HepG2 (cell line): ENCODE measurements at regions not wholly inside any gene's neighbourhood (a gene's known extent, or its start where the extent isn't known, plus 50 kb on each side); places are given as distances from the start of the nearest gene placed in this dataset.

ENCODE experiments used
- ATAC-seq: fragments of 200-7000 bp; cut with Tn5 transposase; 3 replicates; pipeline ENCODE4 v1.9.1; 2020; ENCODE audit warnings: mild to moderate bottlenecking, moderate library complexity
- BruUV-seq: library from RNA; stranded (reverse); fragments of 400-500 nt; replicated peaks from 2 replicates; lab custom pipeline; 2021; lab: Mats Ljungman, UMichigan
- CTCF ChIA-PET: fragments of 300-600 bp; formaldehyde crosslinking; extraction: SDS; loops from one replicate; lab custom pipeline; 2021; ENCODE audit warnings: low total read pairs, inconsistent platforms, low intra/inter-chr PET ratio; lab: Yijun Ruan, JAX
- POLR2A ChIA-PET: fragments of 350-600 bp; sonication (Branson Sonifier 250); formaldehyde crosslinking; loops from one replicate; lab custom pipeline; 2020; ENCODE audit warnings: antibody characterized with exemption, inconsistent platforms; lab: Yijun Ruan, JAX
- DNase-seq: peaks from one replicate; pipeline ENCODE4 v3.0.0-alpha.2; 2015; ENCODE audit warnings: low spot score
- FAIRE-seq: peaks from 3 replicates; lab custom pipeline; 2011; peaks lifted over from hg19 to GRCh38; lab: Jason Lieb, UNC
- H2AFZ ChIP-seq: one replicate; pipeline ENCODE4 v1.6.1; 2011; ENCODE audit warnings: low read length, inconsistent platforms
- H3K27ac ChIP-seq: fragments of 300-600 bp; 3 replicates; pipeline ENCODE4 v1.8.0; 2011; ENCODE audit warnings: mixed run types, mild to moderate bottlenecking, mixed read lengths, low read length, inconsistent platforms; ENCODE audit not compliant: insufficient read depth; ENCODE audit errors: extremely low read length
- H3K27me3 ChIP-seq, 2 experiments: fragments of 200-600 bp in 1 of 2; 2 replicates in 1 of 2; 3 replicates in 1 of 2; pipeline versions ENCODE4 v1.6.0 to v1.8.0; 2011; ENCODE audit warnings: low read length in 2 of 2, mild to moderate bottlenecking in 2 of 2, moderate library complexity in 2 of 2, inconsistent platforms in 1 of 2; ENCODE audit not compliant: insufficient read depth in 2 of 2, control insufficient read depth in 1 of 2
- H3K36me3 ChIP-seq, 2 experiments: fragments of 200-600 bp in 1 of 2; replicated peaks in 1 of 2; 2 replicates in 1 of 2; 3 replicates in 1 of 2; pipeline versions ENCODE4 v1.5.1 to v1.8.0; 2011; ENCODE audit warnings: low read length in 2 of 2, inconsistent platforms in 1 of 2; ENCODE audit not compliant: insufficient read depth in 2 of 2, control insufficient read depth in 1 of 2
- H3K4me1 ChIP-seq: 2 replicates; pipeline ENCODE4 v1.5.1; 2012; ENCODE audit warnings: low read length, inconsistent platforms; ENCODE audit not compliant: insufficient read depth
- H3K4me2 ChIP-seq: 2 replicates; pipeline ENCODE4 v1.6.0; 2011; ENCODE audit warnings: low read depth, low read length, inconsistent platforms
- H3K4me3 ChIP-seq, 3 experiments: fragments of 200-600 bp in 1 of 3; sonication (generic), shearing (Covaris generic) in 1 of 3; replicated peaks in 1 of 3; 2 replicates each; pipeline ENCODE4 v1.5.1; 2011 to 2016; ENCODE audit warnings: low read length in 3 of 3, inconsistent platforms in 2 of 3, low read depth in 2 of 3, mild to moderate bottlenecking in 2 of 3, control low read depth in 1 of 3, mixed read lengths in 1 of 3; ENCODE audit not compliant: insufficient read depth in 1 of 3
- H3K79me2 ChIP-seq: one replicate; pipeline ENCODE4 v1.6.1; 2011; ENCODE audit warnings: low read length, inconsistent platforms; ENCODE audit not compliant: insufficient read depth
- H3K9ac ChIP-seq: 2 replicates; pipeline ENCODE4 v1.6.0; 2011; ENCODE audit warnings: mild to moderate bottlenecking, low read depth, low read length, inconsistent platforms; ENCODE audit not compliant: insufficient read depth
- H3K9me3 ChIP-seq: 2 replicates; pipeline ENCODE4 v1.5.1; 2012; ENCODE audit warnings: mild to moderate bottlenecking, low read length
- H4K20me1 ChIP-seq: 2 replicates; pipeline ENCODE4 v1.6.0; 2011; ENCODE audit warnings: inconsistent platforms, mild to moderate bottlenecking, low read length, moderate library complexity; ENCODE audit not compliant: insufficient read depth
- CBX1 ChIP-seq: IDR thresholded peaks from one replicate; pipeline ENCODE4 v1.6.1; 2016; ENCODE audit warnings: antibody characterized with exemption, low read depth
- KLF9 ChIP-seq: IDR thresholded peaks from 2 replicates; pipeline ENCODE4 v1.6.1; 2016; ENCODE audit warnings: low read depth
- POLR2AphosphoS2 ChIP-seq: IDR thresholded peaks from 2 replicates; pipeline ENCODE4 v1.6.1; 2011; ENCODE audit warnings: low read depth, low read length, improper control_type of control experiment
- ZBTB26 ChIP-seq: IDR thresholded peaks from 2 replicates; pipeline ENCODE4 v1.6.1; 2016; ENCODE audit warnings: missing compliant biosample characterization, missing genetic modification reagents, borderline replicate concordance
- ZFP1 ChIP-seq: IDR thresholded peaks from 2 replicates; pipeline ENCODE4 v1.6.1; 2016
- ZNF329 ChIP-seq: sonication (generic); formaldehyde crosslinking; IDR thresholded peaks from 2 replicates; pipeline ENCODE4 v1.9.0; 2021; ENCODE audit warnings: low read depth, mild to moderate bottlenecking, missing genetic modification reagents
- ZNF331 ChIP-seq: sonication (generic); formaldehyde crosslinking; IDR thresholded peaks from 2 replicates; pipeline ENCODE4 v1.4.0; 2020; ENCODE audit warnings: missing genetic modification reagents
- ZNF713 ChIP-seq: sonication (generic); formaldehyde crosslinking; IDR thresholded peaks from 2 replicates; pipeline ENCODE4 v1.4.0; 2020; ENCODE audit warnings: mild to moderate bottlenecking, missing genetic modification reagents
- WGBS: methylation state at CpG from one replicate; pipeline ENCODE4 v1.1.6; 2017; ENCODE audit warnings: low lambda C conversion rate; 5-methylcytosine and 5-hydroxymethylcytosine counted together
- in situ Hi-C: cut with HindIII; loops from 2 replicates; pipeline ENCODE4 v1.10.0; 2017; ENCODE audit warnings: low pct_unique_long_range_greater_than_20kb; ENCODE audit not compliant: extremely low pct_ligation_motif_present
- intact Hi-C: fragments of 100-400 bp; cut with micrococcal nuclease; formaldehyde crosslinking; loops from one replicate; pipeline ENCODE4 v1.10.0; 2022; ENCODE audit not compliant: unreplicated experiment

GRCh38 chr3:72594615-72595215 is 253.5 kb downstream of the SHQ1 start:
- H3K9ac ChIP-seq = no peak overlapping the region
- WGBS = 98% methylated on average over 3 of the region's 3 CpGs
- CTCF ChIA-PET = no interaction called here
- no peaks in the 10 kb centered on the region for H4K20me1 ChIP-seq
- H2AFZ ChIP-seq = no peak overlapping the region
- intact Hi-C loops (loop anchor here (5.0 kb wide), 1 partner anchor 147 kb away; the partner anchor contains the start of gene RYBP), in situ Hi-C loops (no loop called here)
- H3K79me2 ChIP-seq = no peaks in the 10 kb centered on the region
- H3K9me3 ChIP-seq = no peaks in the 10 kb centered on the region
- H3K27me3 ChIP-seq = no peaks in the 10 kb centered on the region
- BruUV-seq = no TSS peak
- H3K4me1 ChIP-seq = peaks cover 83% of the 10 kb centered on the region
- ATAC-seq (no peak), FAIRE-seq (no peak), DNase-seq (no peak)
- POLR2A ChIA-PET = interaction anchor here (0.7 to 1.3 kb wide), 2 partner anchors 24 to 1074 kb away, joined by 3 to 5 read pairs; no protein-coding TSS in a partner anchor
- no peak overlapping the region for H3K27ac ChIP-seq
- H3K36me3 ChIP-seq = no peaks in the 10 kb centered on the region
- no peak overlapping the region for H3K4me2 ChIP-seq
- H3K4me3 ChIP-seq = no peak overlapping the region
- TF ChIP-seq ZNF329 (CRISPR knock-in tag) (peak; percentile 98), POLR2AphosphoS2 (no peak), ZFP1 (CRISPR knock-in tag) (no peak), CBX1 (no peak), KLF9 (CRISPR knock-in tag) (no peak), ZNF331 (CRISPR knock-in tag) (no peak), ZNF713 (CRISPR knock-in tag) (no peak), ZBTB26 (CRISPR knock-in tag) (no peak)
